Panc1 (cell line): ENCODE measurements at regions not wholly inside any gene's neighbourhood (a gene's known extent, or its start where the extent isn't known, plus 50 kb on each side); places are given as distances from the start of the nearest gene placed in this dataset.

Source experiments
- CTCF ChIP-seq: fragments of 450-650 bp; IDR thresholded peaks from 2 replicates; pipeline ENCODE4 v1.5.1; 2017; ENCODE audit warnings: mild to moderate bottlenecking
- POLR2AphosphoS5 ChIP-seq: IDR thresholded peaks from 2 replicates; pipeline ENCODE4 v1.6.1; 2012; ENCODE audit warnings: mild to moderate bottlenecking, low read depth, low read length, moderate library complexity
- REST ChIP-seq, 2 experiments: IDR thresholded peaks; 2 replicates each; pipeline ENCODE4 v1.6.1; 2011 to 2012; ENCODE audit warnings: low read depth in 2 of 2, control low read depth in 1 of 2, low read length in 1 of 2, mild to moderate bottlenecking in 1 of 2, moderate library complexity in 1 of 2; ENCODE audit not compliant: insufficient read depth in 1 of 2
- SIN3A ChIP-seq: IDR thresholded peaks from 2 replicates; pipeline ENCODE4 v1.6.1; 2012; ENCODE audit warnings: low read depth, mild to moderate bottlenecking, low read length, moderate library complexity, borderline replicate concordance; ENCODE audit not compliant: insufficient read depth
- TCF7L2 ChIP-seq: IDR thresholded peaks from 2 replicates; pipeline ENCODE4 v1.6.1; 2011; ENCODE audit warnings: mild to moderate bottlenecking, low read depth, low read length, inconsistent platforms

GRCh38 chr4:129393976-129394375, 298.0 kb downstream of the C4orf33 start:
- TF ChIP-seq CTCF (no peak), TCF7L2 (no peak), POLR2AphosphoS5 (no peak), REST (IDR thresholded peaks at IDR 0.05; ENCODE audit: insufficient read depth in 1 of 2, low read depth in 2 of 2, low read length in 1 of 2) (no peak), SIN3A (no peak)
